HCT116 (cell line): ENCODE measurements at regions not wholly inside any gene's neighbourhood (a gene's known extent, or its start where the extent isn't known, plus 50 kb on each side); places are given as distances from the start of the nearest gene placed in this dataset.

Source experiments
- ATAC-seq: fragments of 200-7000 bp; cut with Tn5 transposase; 2 replicates; pipeline ENCODE4 v1.9.1; 2020; ENCODE audit warnings: mild to moderate bottlenecking, moderate library complexity
- BruUV-seq: library from RNA; stranded (reverse); fragments of 400-500 nt; replicated peaks from 2 replicates; lab custom pipeline; 2021; lab: Mats Ljungman, UMichigan
- CTCF ChIA-PET: fragments of 300-600 bp; sonication (Branson Sonifier 250); formaldehyde crosslinking; loops from one replicate; lab custom pipeline; 2021; ENCODE audit warnings: antibody characterized with exemption; lab: Charles Lee
- POLR2A ChIA-PET: fragments of 300-600, 350-600 bp; sonication (Branson Sonifier 250); formaldehyde crosslinking; loops from one replicate; lab custom pipeline; 2021; ENCODE audit warnings: antibody characterized with exemption; lab: Charles Lee
- RAD21 ChIA-PET, 2 experiments: fragments of 300-600 bp; sonication (Branson Sonifier 250); formaldehyde crosslinking; loops; one replicate each; lab custom pipeline; 2023; ENCODE audit warnings: low total read pairs in 2 of 2; ENCODE audit not compliant: uncharacterized antibody in 2 of 2, unreplicated experiment in 2 of 2, low non-redundant PET in 1 of 2; lab: Charles Lee
- DNase-seq: peaks from one replicate; pipeline ENCODE4 v3.0.0-alpha.2; 2010; ENCODE audit warnings: low read depth, low spot score
- H2AFZ ChIP-seq: fragments of 200-600 bp; shearing (Covaris generic), sonication (generic); 2 replicates; pipeline ENCODE4 v1.6.1; 2017; ENCODE audit warnings: low read depth, mixed run types, mixed read lengths, antibody characterized with exemption, low read length; ENCODE audit not compliant: poor library complexity, severe bottlenecking
- H3K27ac ChIP-seq: 2 replicates; pipeline ENCODE4 v1.5.1; 2012; ENCODE audit warnings: low read depth, low read length
- H3K27me3 ChIP-seq: fragments of 200-600 bp; sonication (generic); 2 replicates; pipeline ENCODE4 v1.6.1; 2016; ENCODE audit warnings: mixed run types, low read length, mixed read lengths; ENCODE audit not compliant: insufficient read depth
- H3K36me3 ChIP-seq, 2 experiments: fragments of 200-500 bp in 1 of 2; fragments of 200-600 bp in 1 of 2; sonication (Bioruptor generic) in 1 of 2; sonication (generic) in 1 of 2; 2 replicates each; pipeline versions ENCODE4 v1.5.1 to v1.6.1; 2014 to 2016; ENCODE audit warnings: low read length in 2 of 2, inconsistent platforms in 1 of 2, mixed read lengths in 1 of 2, mixed run types in 1 of 2; ENCODE audit not compliant: insufficient read depth in 2 of 2, control insufficient read depth in 1 of 2
- H3K4me1 ChIP-seq, 2 experiments: fragments of 200-600 bp in 1 of 2; sonication (generic) in 1 of 2; 2 replicates each; pipeline versions ENCODE4 v1.5.1 to v1.6.1; 2012 to 2017; ENCODE audit warnings: low read length in 2 of 2, inconsistent platforms in 1 of 2, mild to moderate bottlenecking in 1 of 2, mixed read lengths in 1 of 2, mixed run types in 1 of 2, moderate library complexity in 1 of 2; ENCODE audit not compliant: insufficient read depth in 2 of 2, control insufficient read depth in 1 of 2
- H3K4me2 ChIP-seq: fragments of 200-600 bp; sonication (generic); 2 replicates; pipeline ENCODE4 v1.6.1; 2017; ENCODE audit warnings: mixed run types, low read length, mixed read lengths
- H3K4me3 ChIP-seq, 2 experiments: fragments of 200-600 bp in 1 of 2; sonication (generic) in 1 of 2; replicated peaks in 1 of 2; 2 replicates each; pipeline ENCODE4 v1.5.1; 2011 to 2016; ENCODE audit warnings: low read length in 2 of 2, control low read depth in 1 of 2, low read depth in 1 of 2, mild to moderate bottlenecking in 1 of 2, mixed read lengths in 1 of 2, mixed run types in 1 of 2
- H3K79me2 ChIP-seq: fragments of 200-600 bp; sonication (generic); 2 replicates; pipeline ENCODE4 v1.6.1; 2017; ENCODE audit warnings: mild to moderate bottlenecking, mixed run types, low read length, moderate library complexity, mixed read lengths; ENCODE audit not compliant: insufficient read depth
- H3K9ac ChIP-seq: fragments of 200-600 bp; sonication (generic); 2 replicates; pipeline ENCODE4 v1.6.1; 2016; ENCODE audit warnings: low read length, mixed read lengths
- H3K9me2 ChIP-seq: fragments of 200-600 bp; sonication (generic), shearing (Covaris generic); 2 replicates; pipeline ENCODE4 v1.6.1; 2017; ENCODE audit warnings: mixed run types, mild to moderate bottlenecking, moderate library complexity; ENCODE audit not compliant: insufficient read depth
- H3K9me3 ChIP-seq, 2 experiments: fragments of 200-500 bp in 1 of 2; fragments of 200-600 bp in 1 of 2; sonication (Bioruptor generic) in 1 of 2; sonication (generic) in 1 of 2; 2 replicates each; pipeline ENCODE4 v1.6.1; 2014 to 2017; ENCODE audit warnings: low read length in 2 of 2, mixed read lengths in 2 of 2, inconsistent platforms in 1 of 2, low read depth in 1 of 2, mild to moderate bottlenecking in 1 of 2, mixed run types in 1 of 2, moderate library complexity in 1 of 2; ENCODE audit not compliant: control insufficient read depth in 1 of 2, insufficient read depth in 1 of 2
- H4K20me1 ChIP-seq: fragments of 200-600 bp; sonication (generic), shearing (Covaris generic); 2 replicates; pipeline ENCODE4 v1.6.1; 2017; ENCODE audit warnings: mixed run types, mild to moderate bottlenecking, moderate library complexity; ENCODE audit not compliant: insufficient read depth
- CBX3 ChIP-seq: IDR thresholded peaks from 2 replicates; pipeline ENCODE4 v1.6.1; 2012; ENCODE audit warnings: low read depth
- EGR1 ChIP-seq: IDR thresholded peaks from 2 replicates; pipeline ENCODE4 v1.6.1; 2012; ENCODE audit warnings: low read depth
- EZH2 ChIP-seq: fragments of 200-600 bp; sonication (generic); IDR thresholded peaks from 2 replicates; pipeline ENCODE4 v1.6.1; 2017; ENCODE audit warnings: antibody characterized with exemption, mixed run types
- JUND ChIP-seq: IDR thresholded peaks from 2 replicates; pipeline ENCODE4 v1.6.1; 2012
- MAX ChIP-seq: IDR thresholded peaks from 2 replicates; pipeline ENCODE4 v1.6.1; 2012
- intact Hi-C: fragments of 100-400 bp; cut with micrococcal nuclease; formaldehyde crosslinking; loops from 2 replicates; pipeline ENCODE4 v1.10.0; 2022
- TF ChIP-seq, protein P1 (sequence below), 3 experiments: fragments of 200-600 bp in 1 of 3; sonication (generic) in 1 of 3; IDR thresholded peaks in 2 of 3; conservative IDR thresholded peaks in 1 of 3; 2 replicates each; pipeline ENCODE4 v1.5.1; 2012 to 2017; ENCODE audit warnings: low read depth in 2 of 3, low read length in 2 of 3, antibody characterized with exemption in 1 of 3, borderline replicate concordance in 1 of 3, control low read depth in 1 of 3, mild to moderate bottlenecking in 1 of 3, mixed read lengths in 1 of 3, mixed run types in 1 of 3, moderate library complexity in 1 of 3; ENCODE audit not compliant: insufficient read depth in 1 of 3
- TF ChIP-seq, protein P2 (sequence below): IDR thresholded peaks from 2 replicates; pipeline ENCODE4 v1.6.1; 2012; ENCODE audit warnings: low read depth

DNA sequence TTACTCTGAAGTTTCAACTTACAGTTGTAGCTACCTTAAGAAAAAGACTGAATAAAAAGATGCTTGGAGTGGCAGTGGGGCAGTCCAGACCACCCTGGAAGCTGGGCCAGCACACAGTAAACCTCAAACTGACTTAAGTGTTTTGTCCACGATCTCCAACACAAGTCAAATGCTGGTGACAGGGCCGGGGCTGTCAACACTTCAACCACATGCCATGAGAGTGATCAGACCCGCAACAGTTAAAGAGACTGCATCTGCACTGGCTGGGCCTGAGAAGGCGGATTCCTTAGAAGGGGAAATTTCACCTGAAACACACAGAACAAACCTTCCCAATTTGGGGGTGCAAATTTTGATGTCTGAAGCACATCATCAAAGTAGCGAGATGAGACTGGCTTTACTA is 223.5 kb upstream of the CAND1 start:
- H4K20me1 ChIP-seq: no peaks in the 10 kb centered on the region
- H3K9me3 ChIP-seq: no peaks in the 10 kb centered on the region
- no peak overlapping the region for H3K27ac ChIP-seq
- H3K9ac ChIP-seq: no peak overlapping the region
- RAD21 ChIA-PET: no interaction called here
- H3K79me2 ChIP-seq: no peaks in the 10 kb centered on the region
- H3K36me3 ChIP-seq: no peaks in the 10 kb centered on the region
- H3K4me3 ChIP-seq: no peak overlapping the region
- H3K27me3 ChIP-seq: peaks cover 56% of the 10 kb centered on the region
- TF ChIP-seq CBX3: no peak
- no peak for TF ChIP-seq JUND
- no peak for TF ChIP-seq EGR1
- TF ChIP-seq, protein P1, sequence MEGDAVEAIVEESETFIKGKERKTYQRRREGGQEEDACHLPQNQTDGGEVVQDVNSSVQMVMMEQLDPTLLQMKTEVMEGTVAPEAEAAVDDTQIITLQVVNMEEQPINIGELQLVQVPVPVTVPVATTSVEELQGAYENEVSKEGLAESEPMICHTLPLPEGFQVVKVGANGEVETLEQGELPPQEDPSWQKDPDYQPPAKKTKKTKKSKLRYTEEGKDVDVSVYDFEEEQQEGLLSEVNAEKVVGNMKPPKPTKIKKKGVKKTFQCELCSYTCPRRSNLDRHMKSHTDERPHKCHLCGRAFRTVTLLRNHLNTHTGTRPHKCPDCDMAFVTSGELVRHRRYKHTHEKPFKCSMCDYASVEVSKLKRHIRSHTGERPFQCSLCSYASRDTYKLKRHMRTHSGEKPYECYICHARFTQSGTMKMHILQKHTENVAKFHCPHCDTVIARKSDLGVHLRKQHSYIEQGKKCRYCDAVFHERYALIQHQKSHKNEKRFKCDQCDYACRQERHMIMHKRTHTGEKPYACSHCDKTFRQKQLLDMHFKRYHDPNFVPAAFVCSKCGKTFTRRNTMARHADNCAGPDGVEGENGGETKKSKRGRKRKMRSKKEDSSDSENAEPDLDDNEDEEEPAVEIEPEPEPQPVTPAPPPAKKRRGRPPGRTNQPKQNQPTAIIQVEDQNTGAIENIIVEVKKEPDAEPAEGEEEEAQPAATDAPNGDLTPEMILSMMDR (IDR thresholded peaks at IDR 0.05 in 2 of 3, conservative IDR thresholded peaks at IDR 0.05 in 1 of 3; ENCODE audit: borderline replicate concordance in 1 of 3, insufficient read depth in 1 of 3, low read depth in 2 of 3, low read length in 2 of 3): no peak
- TF ChIP-seq, protein P2, sequence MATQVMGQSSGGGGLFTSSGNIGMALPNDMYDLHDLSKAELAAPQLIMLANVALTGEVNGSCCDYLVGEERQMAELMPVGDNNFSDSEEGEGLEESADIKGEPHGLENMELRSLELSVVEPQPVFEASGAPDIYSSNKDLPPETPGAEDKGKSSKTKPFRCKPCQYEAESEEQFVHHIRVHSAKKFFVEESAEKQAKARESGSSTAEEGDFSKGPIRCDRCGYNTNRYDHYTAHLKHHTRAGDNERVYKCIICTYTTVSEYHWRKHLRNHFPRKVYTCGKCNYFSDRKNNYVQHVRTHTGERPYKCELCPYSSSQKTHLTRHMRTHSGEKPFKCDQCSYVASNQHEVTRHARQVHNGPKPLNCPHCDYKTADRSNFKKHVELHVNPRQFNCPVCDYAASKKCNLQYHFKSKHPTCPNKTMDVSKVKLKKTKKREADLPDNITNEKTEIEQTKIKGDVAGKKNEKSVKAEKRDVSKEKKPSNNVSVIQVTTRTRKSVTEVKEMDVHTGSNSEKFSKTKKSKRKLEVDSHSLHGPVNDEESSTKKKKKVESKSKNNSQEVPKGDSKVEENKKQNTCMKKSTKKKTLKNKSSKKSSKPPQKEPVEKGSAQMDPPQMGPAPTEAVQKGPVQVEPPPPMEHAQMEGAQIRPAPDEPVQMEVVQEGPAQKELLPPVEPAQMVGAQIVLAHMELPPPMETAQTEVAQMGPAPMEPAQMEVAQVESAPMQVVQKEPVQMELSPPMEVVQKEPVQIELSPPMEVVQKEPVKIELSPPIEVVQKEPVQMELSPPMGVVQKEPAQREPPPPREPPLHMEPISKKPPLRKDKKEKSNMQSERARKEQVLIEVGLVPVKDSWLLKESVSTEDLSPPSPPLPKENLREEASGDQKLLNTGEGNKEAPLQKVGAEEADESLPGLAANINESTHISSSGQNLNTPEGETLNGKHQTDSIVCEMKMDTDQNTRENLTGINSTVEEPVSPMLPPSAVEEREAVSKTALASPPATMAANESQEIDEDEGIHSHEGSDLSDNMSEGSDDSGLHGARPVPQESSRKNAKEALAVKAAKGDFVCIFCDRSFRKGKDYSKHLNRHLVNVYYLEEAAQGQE: no peak
- TF ChIP-seq MAX: no peak
- TF ChIP-seq EZH2: no peak
- TF ChIP-seq, all 23 proteins: peak for 0
- CTCF ChIA-PET: no interaction called here
- POLR2A ChIA-PET: no interaction called here
- Histone ChIP-seq H3K4me1 (no peaks in the 10 kb centered on the region), H3K9me2 (no peaks in the 10 kb centered on the region), H3K4me2 (no peak overlapping the region), H2AFZ (no peak overlapping the region)
- DNase-seq: no peak
- intact Hi-C loops: no loop called here
- no TSS peak for BruUV-seq
- ATAC-seq: no peak
